ENCODE measurements at regions not wholly inside any gene's neighbourhood (a gene's known extent, or its start where the extent isn't known, plus 50 kb on each side); places are given as distances from the start of the nearest gene placed in this dataset.
A peak's percentile ranks its signal among the peaks of the same experiment; 100 is the strongest.

- no peak overlapping the region for H3K9ac ChIP-seq (ENCODE audit: low read length)
- no peaks in the 10 kb centered on the region for H3K36me3 ChIP-seq (ENCODE audit: low read depth, low read length)
- no peak overlapping the region for H3K4me3 ChIP-seq (ENCODE audit: low read length)
- peaks cover 31% of the 10 kb centered on the region for H3K4me1 ChIP-seq (ENCODE audit: insufficient read depth, low read length)
- no peak overlapping the region for H3K4me2 ChIP-seq (ENCODE audit: low read length)
- DNase-seq (peak; percentile 15), ATAC-seq (no peak)
- ChIA-PET CTCF (no interaction called here), POLR2A (ENCODE audit: unreplicated experiment) (no interaction called here)
- no peaks in the 10 kb centered on the region for H4K20me1 ChIP-seq (ENCODE audit: low read length)
- H3K79me2 ChIP-seq (ENCODE audit: low read length) = no peaks in the 10 kb centered on the region
- no peaks in the 10 kb centered on the region for H3K9me2 ChIP-seq (replicated peaks; ENCODE audit: low read length)
- no peaks in the 10 kb centered on the region for H3K27me3 ChIP-seq (ENCODE audit: low read length)
- no peak for TF ChIP-seq EZH2 (IDR thresholded peaks at IDR 0.05; ENCODE audit: low read length, unreplicated experiment)
- TF ChIP-seq CTCF (conservative IDR thresholded peaks at IDR 0.05; ENCODE audit: low read depth, low read length) = no peak
- H2AFZ ChIP-seq (ENCODE audit: low read length) = no peak overlapping the region
- no peaks in the 10 kb centered on the region for H3K9me3 ChIP-seq (ENCODE audit: low read length)
- H3K27ac ChIP-seq (ENCODE audit: low read length) = no peak overlapping the region
- no TSS peak for BruUV-seq (replicated peaks)
- H3F3A ChIP-seq (ENCODE audit: low read length, unreplicated experiment) = no peaks in the 10 kb centered on the region
- intact Hi-C loops (cut with micrococcal nuclease) = loop anchor here (2.0 kb wide), 1 partner anchor 293 kb away; no protein-coding TSS in a partner anchor
These were observed 110.9 kb upstream of the CYYR1 start for GRCh38 chr21:26683996-26684395.

DNA sequence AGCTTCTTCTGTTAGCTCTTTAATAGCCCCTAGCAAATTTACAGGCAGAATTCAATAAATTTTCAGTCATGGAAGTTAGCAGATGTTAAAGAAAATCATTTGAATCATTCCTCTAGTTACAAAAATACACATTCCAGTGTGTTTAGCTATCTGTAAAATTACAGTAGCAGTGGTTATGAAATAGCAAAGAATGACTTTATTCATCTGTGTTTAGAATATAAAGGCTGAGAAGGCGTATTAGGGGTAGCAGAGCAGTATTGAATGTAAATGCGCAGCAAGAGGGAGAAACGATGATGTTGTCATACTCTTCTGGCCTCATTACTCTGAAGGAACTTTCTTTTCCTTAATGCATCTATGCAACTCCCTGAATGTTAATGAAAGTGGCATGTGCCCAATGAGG, 106.2 kb upstream of the CYYR1 start:
- POLR2A ChIA-PET (ENCODE audit: unreplicated experiment) = no interaction called here
- TF ChIP-seq CTCF (conservative IDR thresholded peaks at IDR 0.05; ENCODE audit: low read depth, low read length) (no peak), EZH2 (IDR thresholded peaks at IDR 0.05; ENCODE audit: low read length, unreplicated experiment) (no peak), EZH2phosphoT487 (IDR thresholded peaks at IDR 0.05; ENCODE audit: borderline replicate concordance, low read length) (no peak)
- no peak for ATAC-seq

GRCh38 chr21:26674323-26674722, 101.2 kb upstream of the CYYR1 start:
- no peaks in the 10 kb centered on the region for H4K20me1 ChIP-seq (ENCODE audit: low read length)
- H3K79me2 ChIP-seq (ENCODE audit: low read length) = no peaks in the 10 kb centered on the region
- no peaks in the 10 kb centered on the region for H3F3A ChIP-seq (ENCODE audit: low read length, unreplicated experiment)
- no TSS peak for BruUV-seq (replicated peaks)
- ATAC-seq (no peak), DNase-seq (no peak)
- no peaks in the 10 kb centered on the region for H3K4me1 ChIP-seq (ENCODE audit: insufficient read depth, low read length)
- H3K27me3 ChIP-seq (ENCODE audit: low read length) = no peaks in the 10 kb centered on the region
- H3K9ac ChIP-seq (ENCODE audit: low read length) = no peak overlapping the region
- POLR2A ChIA-PET (ENCODE audit: unreplicated experiment) = no interaction called here
- no peak overlapping the region for H3K4me2 ChIP-seq (ENCODE audit: low read length)
- H3K36me3 ChIP-seq (ENCODE audit: low read depth, low read length) = no peaks in the 10 kb centered on the region
- H3K9me2 ChIP-seq (replicated peaks; ENCODE audit: low read length) = no peaks in the 10 kb centered on the region
- CTCF ChIA-PET = no interaction called here
- no peak overlapping the region for H3K27ac ChIP-seq (ENCODE audit: low read length)
- intact Hi-C loops (cut with micrococcal nuclease) = no loop called here
- no peak for TF ChIP-seq CTCF (conservative IDR thresholded peaks at IDR 0.05; ENCODE audit: low read depth, low read length)
- TF ChIP-seq EZH2phosphoT487 (IDR thresholded peaks at IDR 0.05; ENCODE audit: borderline replicate concordance, low read length) = no peak
- no peak for TF ChIP-seq EZH2 (IDR thresholded peaks at IDR 0.05; ENCODE audit: low read length, unreplicated experiment)
- no peak overlapping the region for H3K4me3 ChIP-seq (ENCODE audit: low read length)
- no peaks in the 10 kb centered on the region for H3K9me3 ChIP-seq (ENCODE audit: low read length)
- H2AFZ ChIP-seq (ENCODE audit: low read length) = no peak overlapping the region

More for the DNA sequence above, 106.2 kb upstream of the CYYR1 start:
- H3K4me3 ChIP-seq (ENCODE audit: low read length) = no peak overlapping the region
- no peak overlapping the region for H3K27ac ChIP-seq (ENCODE audit: low read length)
- intact Hi-C loops (cut with micrococcal nuclease) = no loop called here
- H3K4me1 ChIP-seq (ENCODE audit: insufficient read depth, low read length) = peaks cover 12% of the 10 kb centered on the region
- H2AFZ ChIP-seq (ENCODE audit: low read length) = no peak overlapping the region
- H3F3A ChIP-seq (ENCODE audit: low read length, unreplicated experiment) = no peaks in the 10 kb centered on the region
- CTCF ChIA-PET = no interaction called here
- H4K20me1 ChIP-seq (ENCODE audit: low read length) = no peaks in the 10 kb centered on the region
- no peaks in the 10 kb centered on the region for H3K9me3 ChIP-seq (ENCODE audit: low read length)
- no peaks in the 10 kb centered on the region for H3K27me3 ChIP-seq (ENCODE audit: low read length)
- H3K9ac ChIP-seq (ENCODE audit: low read length) = no peak overlapping the region
- no peaks in the 10 kb centered on the region for H3K9me2 ChIP-seq (replicated peaks; ENCODE audit: low read length)
- no peaks in the 10 kb centered on the region for H3K79me2 ChIP-seq (ENCODE audit: low read length)
- H3K4me2 ChIP-seq (ENCODE audit: low read length) = no peak overlapping the region
- no peaks in the 10 kb centered on the region for H3K36me3 ChIP-seq (ENCODE audit: low read depth, low read length)
- BruUV-seq (replicated peaks) = no TSS peak
- DNase-seq = no peak

Measured in PC-3 (cell line).